H1 (cell line): ENCODE measurements at regions not wholly inside any gene's neighbourhood (a gene's known extent, or its start where the extent isn't known, plus 50 kb on each side); places are given as distances from the start of the nearest gene placed in this dataset.
A peak's percentile ranks its signal among the peaks of the same experiment; 100 is the strongest.

Experiments used
- CTCF ChIA-PET: fragments of 300-600 bp; sonication (Branson Sonifier 250); formaldehyde crosslinking; loops from one replicate; lab custom pipeline; 2021; ENCODE audit not compliant: partially characterized antibody; lab: Charles Lee
- POLR2A ChIA-PET: fragments of 300-600 bp; sonication (Branson Sonifier 250); formaldehyde crosslinking; loops from one replicate; lab custom pipeline; 2021; ENCODE audit warnings: inconsistent platforms; ENCODE audit not compliant: partially characterized antibody; lab: Charles Lee
- DNase-seq, 2 experiments: peaks; one replicate each; pipeline versions ENCODE4 v3.0.0 to v3.0.0-alpha.2; 2010 to 2022; ENCODE audit warnings: low spot score in 2 of 2, low read depth in 1 of 2, mixed read lengths in 1 of 2
- FAIRE-seq: peaks from 2 replicates; lab custom pipeline; 2011; peaks lifted over from hg19 to GRCh38; lab: Jason Lieb, UNC
- H2AFZ ChIP-seq: 2 replicates; pipeline ENCODE4 v1.8.1; 2012; ENCODE audit warnings: low read length, inconsistent platforms
- H2AK5ac ChIP-seq: 2 replicates; pipeline ENCODE4 v1.6.1; 2013; ENCODE audit warnings: low read depth, low read length
- H2BK120ac ChIP-seq: replicated peaks from 2 replicates; pipeline ENCODE3; 2013; ENCODE audit warnings: low read depth, low read length, inconsistent platforms
- H2BK12ac ChIP-seq: 2 replicates; pipeline ENCODE4 v1.6.1; 2013; ENCODE audit warnings: low read depth, low read length
- H2BK15ac ChIP-seq: 2 replicates; pipeline ENCODE4 v1.6.1; 2013; ENCODE audit warnings: low read length
- H2BK20ac ChIP-seq: 2 replicates; pipeline ENCODE4 v1.6.1; 2013; ENCODE audit warnings: low read length
- H2BK5ac ChIP-seq: 2 replicates; pipeline ENCODE4 v1.6.1; 2013; ENCODE audit warnings: low read depth, low read length
- H3K14ac ChIP-seq: 2 replicates; pipeline ENCODE4 v1.6.1; 2013; ENCODE audit warnings: inconsistent platforms; ENCODE audit not compliant: insufficient read length
- H3K18ac ChIP-seq: 2 replicates; pipeline ENCODE4 v1.6.1; 2013; ENCODE audit warnings: low read length; ENCODE audit errors: extremely low read depth
- H3K23ac ChIP-seq: 2 replicates; pipeline ENCODE4 v1.6.1; 2013; ENCODE audit warnings: inconsistent platforms; ENCODE audit not compliant: insufficient read length
- H3K23me2 ChIP-seq: 2 replicates; pipeline ENCODE4 v1.6.1; 2013; ENCODE audit warnings: low read depth, low read length
- H3K27ac ChIP-seq: 2 replicates; pipeline ENCODE4 v1.6.1; 2011; ENCODE audit warnings: low read depth, low read length, inconsistent platforms
- H3K27me3 ChIP-seq, 4 experiments: replicated peaks in 1 of 4; 1 replicate in 1 of 4; 2 replicates in 3 of 4; pipeline versions ENCODE4 v1.6.1 to v1.8.1; 2011 to 2013; ENCODE audit warnings: low read length in 3 of 4, mild to moderate bottlenecking in 3 of 4, inconsistent platforms in 2 of 4, mixed read lengths in 2 of 4, moderate library complexity in 1 of 4; ENCODE audit not compliant: control insufficient read depth in 3 of 4, insufficient read depth in 3 of 4; ENCODE audit errors: extremely low read depth in 1 of 4
- H3K36me3 ChIP-seq, 4 experiments: 2 replicates each; pipeline versions ENCODE4 v1.6.1 to v1.8.1; 2011 to 2013; ENCODE audit warnings: mild to moderate bottlenecking in 4 of 4, low read length in 3 of 4, moderate library complexity in 2 of 4, control low read depth in 1 of 4, inconsistent platforms in 1 of 4; ENCODE audit not compliant: insufficient read depth in 4 of 4, control insufficient read depth in 2 of 4
- H3K4ac ChIP-seq: replicated peaks from 2 replicates; pipeline ENCODE3; 2013; ENCODE audit warnings: low read length, low read depth, mixed read lengths, inconsistent platforms; ENCODE audit not compliant: insufficient read length
- H3K4me1 ChIP-seq, 4 experiments: replicated peaks in 1 of 4; 1 replicate in 1 of 4; 2 replicates in 3 of 4; pipeline versions ENCODE4 v1.6.1 to v1.8.1; 2011 to 2013; ENCODE audit warnings: low read length in 3 of 4, inconsistent platforms in 2 of 4, mixed read lengths in 1 of 4; ENCODE audit not compliant: insufficient read depth in 4 of 4, control insufficient read depth in 3 of 4
- H3K4me2 ChIP-seq, 2 experiments: 2 replicates each; pipeline versions ENCODE4 v1.6.1 to v1.8.1; 2011 to 2013; ENCODE audit warnings: low read depth in 2 of 2, low read length in 2 of 2, control low read depth in 1 of 2, inconsistent platforms in 1 of 2, mild to moderate bottlenecking in 1 of 2; ENCODE audit not compliant: insufficient read depth in 1 of 2
- H3K4me3 ChIP-seq, 4 experiments: fragments of 200-600, 300-600 bp in 1 of 4; sonication (generic), shearing (Covaris generic), sonication (Bioruptor Twin) in 1 of 4; 2 replicates each; pipeline versions ENCODE4 v1.5.1 to v1.8.1; 2011 to 2016; ENCODE audit warnings: low read length in 4 of 4, low read depth in 3 of 4, control low read depth in 2 of 4, inconsistent platforms in 2 of 4, mild to moderate bottlenecking in 2 of 4, mixed read lengths in 1 of 4, moderate library complexity in 1 of 4; ENCODE audit not compliant: insufficient read depth in 2 of 4; ENCODE audit errors: extremely low read depth in 1 of 4
- H3K56ac ChIP-seq: replicated peaks from 2 replicates; pipeline ENCODE3; 2013; ENCODE audit warnings: low read depth, mild to moderate bottlenecking, mixed read lengths, low read length, inconsistent platforms; ENCODE audit not compliant: insufficient read length
- H3K79me1 ChIP-seq: 2 replicates; pipeline ENCODE4 v1.6.1; 2013; ENCODE audit warnings: low read depth, low read length, control low read depth
- H3K79me2 ChIP-seq, 2 experiments: 2 replicates each; pipeline versions ENCODE4 v1.6.1 to v1.8.1; 2012 to 2013; ENCODE audit warnings: low read length in 2 of 2, mild to moderate bottlenecking in 2 of 2, inconsistent platforms in 1 of 2; ENCODE audit not compliant: insufficient read depth in 2 of 2, control insufficient read depth in 1 of 2
- H3K9ac ChIP-seq, 4 experiments: replicated peaks in 1 of 4; 1 replicate in 1 of 4; 2 replicates in 3 of 4; pipeline versions ENCODE4 v1.6.1 to v1.8.1; 2011 to 2013; ENCODE audit warnings: low read depth in 3 of 4, low read length in 3 of 4, control low read depth in 2 of 4, mild to moderate bottlenecking in 2 of 4, moderate library complexity in 2 of 4, inconsistent platforms in 1 of 4; ENCODE audit errors: extremely low read depth in 1 of 4
- H3K9me3 ChIP-seq, 2 experiments: 2 replicates each; pipeline versions ENCODE4 v1.6.1 to v1.8.1; 2012 to 2013; ENCODE audit warnings: mild to moderate bottlenecking in 2 of 2, moderate library complexity in 2 of 2, control low read depth in 1 of 2, inconsistent platforms in 1 of 2, low read depth in 1 of 2, low read length in 1 of 2, mixed read lengths in 1 of 2; ENCODE audit not compliant: insufficient read depth in 2 of 2
- H4K20me1 ChIP-seq, 2 experiments: replicated peaks in 1 of 2; 2 replicates each; pipeline versions ENCODE3 to v1.8.1; 2011 to 2013; ENCODE audit warnings: inconsistent platforms in 2 of 2, low read length in 2 of 2, mild to moderate bottlenecking in 1 of 2; ENCODE audit not compliant: insufficient read depth in 2 of 2, control insufficient read depth in 1 of 2
- H4K5ac ChIP-seq: 2 replicates; pipeline ENCODE4 v1.6.1; 2013; ENCODE audit warnings: low read length, low read depth, mixed read lengths, inconsistent platforms; ENCODE audit not compliant: insufficient read length
- H4K8ac ChIP-seq: 2 replicates; pipeline ENCODE4 v1.8.0; 2013; ENCODE audit warnings: mild to moderate bottlenecking, moderate library complexity, low read length, inconsistent platforms; ENCODE audit not compliant: insufficient read depth; ENCODE audit errors: extremely low read depth
- H4K91ac ChIP-seq: replicated peaks from 2 replicates; pipeline ENCODE3; 2013; ENCODE audit warnings: low read length, mixed read lengths, inconsistent platforms; ENCODE audit not compliant: insufficient read length
- CBX8 ChIP-seq: fragments of 300-800, 300-1000 bp; sonication (generic); IDR thresholded peaks from 2 replicates; pipeline ENCODE4 v1.7.1; 2016; ENCODE audit warnings: low read depth, low read length, borderline replicate concordance
- CHD2 ChIP-seq: IDR thresholded peaks from 2 replicates; pipeline ENCODE4 v1.6.1; 2012; ENCODE audit warnings: low read length, improper control_type of control experiment
- CREB1 ChIP-seq: IDR thresholded peaks from 2 replicates; pipeline ENCODE4 v1.6.1; 2012; ENCODE audit warnings: inconsistent platforms
- EP300 ChIP-seq, 2 experiments: IDR thresholded peaks; 1 replicate in 1 of 2; 2 replicates in 1 of 2; pipeline ENCODE4 v1.6.1; 2011 to 2012; ENCODE audit warnings: low read depth in 2 of 2, low read length in 2 of 2, mild to moderate bottlenecking in 2 of 2, borderline replicate concordance in 1 of 2, inconsistent platforms in 1 of 2, moderate library complexity in 1 of 2
- EZH2 ChIP-seq: fragments of 200-600 bp; sonication (generic); IDR thresholded peaks from 2 replicates; pipeline ENCODE4 v1.7.1; 2012; ENCODE audit warnings: low read depth, mild to moderate bottlenecking, moderate library complexity, low read length, inconsistent platforms; ENCODE audit not compliant: severe bottlenecking
- JUN ChIP-seq: IDR thresholded peaks from 2 replicates; pipeline ENCODE4 v1.6.1; 2011; ENCODE audit warnings: low read depth, mild to moderate bottlenecking, improper control_type of control experiment, low read length
- JUND ChIP-seq: IDR thresholded peaks from 2 replicates; pipeline ENCODE4 v1.6.1; 2011; ENCODE audit warnings: mild to moderate bottlenecking, improper control_type of control experiment, low read length
- KDM1A ChIP-seq: fragments of 200-600, 300-600 bp; sonication (generic); IDR thresholded peaks from 2 replicates; pipeline ENCODE4 v1.7.1; 2016; ENCODE audit warnings: mild to moderate bottlenecking, low read length, borderline replicate concordance
- PHF8 ChIP-seq: fragments of 200-600 bp; sonication (generic); conservative IDR thresholded peaks from 2 replicates; pipeline ENCODE4 v1.7.1; 2012; ENCODE audit warnings: low read depth, mild to moderate bottlenecking, inconsistent platforms, low read length, moderate library complexity
- RXRA ChIP-seq: IDR thresholded peaks from 2 replicates; pipeline ENCODE4 v1.6.1; 2011; ENCODE audit warnings: low read depth, mild to moderate bottlenecking, low read length, moderate library complexity; ENCODE audit not compliant: insufficient read depth
- SAP30 ChIP-seq: fragments of 300-600 bp; sonication (generic); IDR thresholded peaks from 2 replicates; pipeline ENCODE4 v1.7.1; 2012; ENCODE audit warnings: low read length, moderate library complexity, mild to moderate bottlenecking, inconsistent platforms; ENCODE audit not compliant: insufficient read depth, insufficient replicate concordance
- SIN3A ChIP-seq, 2 experiments: IDR thresholded peaks in 1 of 2; conservative IDR thresholded peaks in 1 of 2; 2 replicates each; pipeline ENCODE4 v1.6.1; 2011 to 2012; ENCODE audit warnings: low read length in 2 of 2, improper control_type of control experiment in 1 of 2, low read depth in 1 of 2, mild to moderate bottlenecking in 1 of 2
- SP1 ChIP-seq: IDR thresholded peaks from 2 replicates; pipeline ENCODE4 v1.6.1; 2011; ENCODE audit warnings: low read depth, low read length
- TAF1 ChIP-seq: IDR thresholded peaks from 2 replicates; pipeline ENCODE4 v1.6.1; 2011; ENCODE audit warnings: mild to moderate bottlenecking, low read depth, low read length
- TBP ChIP-seq: IDR thresholded peaks from 2 replicates; pipeline ENCODE4 v1.6.1; 2011; ENCODE audit warnings: low read depth, low read length, improper control_type of control experiment
- WGBS, 2 experiments: shearing (Covaris generic) in 1 of 2; methylation state at CpG; one replicate each; pipeline versions ENCODE4 v1.1.6 to v1.1.7; 2013 to 2015; ENCODE audit warnings: low lambda C conversion rate in 2 of 2, mixed read lengths in 2 of 2, inconsistent platforms in 1 of 2, low coverage in 1 of 2, missing lambda C conversion rate in 1 of 2; ENCODE audit not compliant: insufficient replicate concordance in 2 of 2, insufficient coverage in 1 of 2, insufficient read length in 1 of 2; ENCODE audit errors: extremely low coverage in 1 of 2, missing lambda C conversion rate in 1 of 2; 5-methylcytosine and 5-hydroxymethylcytosine counted together

GRCh38 chr11:116697639-116698038, 75.1 kb downstream of the BUD13 start:
- no peak overlapping the region for H4K5ac ChIP-seq
- no peak overlapping the region for H2BK120ac ChIP-seq
- H3K36me3 ChIP-seq: no peaks in the 10 kb centered on the region
- H3K4me2 ChIP-seq: no peak overlapping the region
- no peaks in the 10 kb centered on the region for H3K79me1 ChIP-seq
- H3K23ac ChIP-seq: no peak overlapping the region
- H3K27me3 ChIP-seq: no peaks in the 10 kb centered on the region
- ChIA-PET POLR2A (interaction anchor here (1.6 kb wide), 1 partner anchor 10 kb away, joined by 7 read pairs; no protein-coding TSS in a partner anchor), CTCF (interaction anchor here (0.6 to 3.8 kb wide), 5 partner anchors 11 to 481 kb away, joined by 3 to 21 read pairs (median 3); no protein-coding TSS in a partner anchor)
- no peak overlapping the region for H4K8ac ChIP-seq
- H4K20me1 ChIP-seq: no peaks in the 10 kb centered on the region
- H3K4ac ChIP-seq: no peak overlapping the region
- no peaks in the 10 kb centered on the region for H3K79me2 ChIP-seq
- H3K4me3 ChIP-seq: no peak overlapping the region
- H3K9ac ChIP-seq: no peak overlapping the region
- no peak overlapping the region for H3K56ac ChIP-seq
- H3K9me3 ChIP-seq: no peaks in the 10 kb centered on the region
- DNase-seq (peak in 1 of 2 experiments; percentile 29), FAIRE-seq (no peak)
- no peak overlapping the region for H2BK5ac ChIP-seq
- 96% methylated on average over 7 of the region's 7 CpGs; no CpG with 5 or more reads in 1 of the 2 experiments for WGBS, 2 experiments
- no peak overlapping the region for H4K91ac ChIP-seq
- no peak overlapping the region for H2AFZ ChIP-seq
- H2BK20ac ChIP-seq: no peak overlapping the region
- H3K18ac ChIP-seq: no peak overlapping the region
- H3K14ac ChIP-seq: no peak overlapping the region
- no peak overlapping the region for H2AK5ac ChIP-seq
- 0 out of 2 replicates have a peak overlapping the region, but pooled peaks have one; percentile 42 for H2BK12ac ChIP-seq
- no peak overlapping the region for H3K27ac ChIP-seq
- H2BK15ac ChIP-seq: peak overlapping the region; percentile 92; the same call in 1 of the 2 replicates
- H3K4me1 ChIP-seq: peaks cover 3 to 11% (median 6%) of the 10 kb centered on the region in 4 experiments
- H3K23me2 ChIP-seq: no peaks in the 10 kb centered on the region; the same call in 1 of the 2 replicates
- no peak for TF ChIP-seq EP300 (IDR thresholded peaks at IDR 0.05; ENCODE audit: borderline replicate concordance in 1 of 2, low read depth in 2 of 2, low read length in 2 of 2)
- TF ChIP-seq CBX8: no peak
- no peak for TF ChIP-seq CHD2
- TF ChIP-seq PHF8: no peak
- no peak for TF ChIP-seq JUND
- no peak for TF ChIP-seq TAF1
- TF ChIP-seq SP1: no peak
- TF ChIP-seq SIN3A (conservative IDR thresholded peaks at IDR 0.05 in 1 of 2, IDR thresholded peaks at IDR 0.05 in 1 of 2; ENCODE audit: low read depth in 1 of 2, low read length in 2 of 2): no peak
- TF ChIP-seq SAP30: no peak
- TF ChIP-seq KDM1A: no peak
- TF ChIP-seq EZH2: no peak
- no peak for TF ChIP-seq RXRA
- no peak for TF ChIP-seq TBP
- TF ChIP-seq JUN: no peak
- TF ChIP-seq CREB1: no peak
